CD4-positive, alpha-beta T cell treated with Interleukin-1 beta for 1 hour (primary cell): ENCODE measurements at regions not wholly inside any gene's neighbourhood (a gene's known extent, or its start where the extent isn't known, plus 50 kb on each side); places are given as distances from the start of the nearest gene placed in this dataset.
"Not testable (repeated sequence)": the region's sequence is repeated elsewhere in the genome, so short reads cannot be mapped to it uniquely, and the experiment has no call there.

Experiments used
- DNase-seq, 2 donors: peaks; one replicate each; pipeline ENCODE4 v3.0.0-alpha.2; 2020 to 2022

DNA sequence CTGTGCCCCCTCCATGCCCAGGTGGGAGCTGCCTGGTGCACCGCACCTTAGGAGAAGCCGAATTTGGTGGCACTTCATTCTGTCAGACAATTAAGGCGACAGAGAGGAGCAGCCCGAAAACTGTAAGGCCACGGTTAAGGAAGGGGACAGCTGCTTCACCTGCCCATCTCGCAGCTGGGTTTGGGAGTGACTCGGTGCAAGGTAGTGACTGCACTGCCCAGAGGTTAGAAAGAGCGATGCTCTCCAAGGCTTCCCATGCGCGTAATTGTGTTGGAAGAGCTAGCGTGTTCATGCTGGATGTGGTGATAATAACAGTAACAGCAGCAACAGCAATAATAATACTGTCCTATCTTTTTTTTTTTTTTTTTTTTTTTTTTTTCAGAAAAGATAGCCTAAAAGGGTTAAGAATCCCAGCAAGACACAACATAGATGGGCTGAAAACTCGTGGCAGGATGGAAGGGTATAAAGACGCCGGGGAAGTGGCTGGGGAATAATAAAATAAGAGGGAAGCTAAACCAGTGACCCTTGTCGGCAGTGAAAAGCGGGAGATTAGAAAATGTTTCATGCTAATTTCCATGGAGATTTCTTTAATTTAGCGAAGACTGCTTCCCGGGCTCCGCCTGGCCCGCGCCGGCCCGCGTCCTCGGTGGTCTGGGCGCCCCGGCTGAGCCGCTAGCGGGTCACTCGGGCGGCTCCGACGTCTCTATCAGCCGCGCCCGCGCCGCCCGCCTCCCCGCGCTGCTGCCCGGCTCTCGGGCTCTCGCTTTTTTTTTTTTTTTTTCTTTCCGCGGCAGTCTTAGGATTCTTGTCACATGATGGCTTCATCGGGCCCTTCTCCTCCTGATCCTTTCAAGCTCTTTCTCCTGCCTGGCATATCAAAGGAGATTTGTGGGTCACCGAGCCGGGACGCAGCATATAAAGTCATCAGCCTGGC, 617.1 kb downstream of the NR2F2 start:
- DNase-seq, result no peak

GRCh38 chr15:96948981-96949380, 618.5 kb downstream of the NR2F2 start:
- no peak for DNase-seq

DNA sequence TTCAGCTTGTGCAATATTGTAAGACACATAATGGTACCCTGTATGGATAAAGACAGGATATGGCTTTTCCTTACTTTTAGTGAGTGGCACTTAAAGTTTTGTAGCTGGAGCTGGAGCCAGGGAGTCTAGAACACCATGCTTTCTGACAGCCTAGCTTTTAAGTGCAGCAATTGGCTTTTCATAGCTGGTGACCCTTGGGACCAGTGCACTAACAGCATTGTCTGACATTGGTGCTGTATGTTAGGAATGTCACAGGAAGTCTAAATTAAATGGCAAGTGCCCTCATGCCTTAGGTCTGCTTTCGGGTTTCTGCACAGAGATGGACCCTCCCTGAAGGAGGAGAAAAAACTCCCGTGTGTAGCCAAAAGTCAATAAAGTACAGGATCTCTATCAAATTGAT, 628.2 kb downstream of the NR2F2 start:
- no peak for DNase-seq

DNA sequence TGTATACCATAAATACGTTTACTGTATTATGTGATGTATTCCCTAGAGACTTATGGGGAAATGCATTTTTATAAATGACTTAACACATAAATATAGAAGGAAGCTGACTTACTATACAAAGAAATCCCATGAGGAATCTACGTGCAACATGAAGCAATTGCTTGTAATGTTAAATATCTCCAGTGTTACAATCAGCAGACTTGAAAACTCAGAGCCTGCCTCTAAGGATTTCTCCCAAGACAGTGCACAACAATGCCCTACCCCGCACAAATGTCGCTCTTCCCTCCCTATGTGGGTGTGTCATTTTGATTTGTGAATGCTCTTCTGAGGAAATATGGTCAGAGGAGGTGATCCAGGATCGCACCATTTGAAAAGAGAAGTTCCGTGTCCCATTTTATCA, 629.0 kb downstream of the NR2F2 start:
- no peak for DNase-seq

DNA sequence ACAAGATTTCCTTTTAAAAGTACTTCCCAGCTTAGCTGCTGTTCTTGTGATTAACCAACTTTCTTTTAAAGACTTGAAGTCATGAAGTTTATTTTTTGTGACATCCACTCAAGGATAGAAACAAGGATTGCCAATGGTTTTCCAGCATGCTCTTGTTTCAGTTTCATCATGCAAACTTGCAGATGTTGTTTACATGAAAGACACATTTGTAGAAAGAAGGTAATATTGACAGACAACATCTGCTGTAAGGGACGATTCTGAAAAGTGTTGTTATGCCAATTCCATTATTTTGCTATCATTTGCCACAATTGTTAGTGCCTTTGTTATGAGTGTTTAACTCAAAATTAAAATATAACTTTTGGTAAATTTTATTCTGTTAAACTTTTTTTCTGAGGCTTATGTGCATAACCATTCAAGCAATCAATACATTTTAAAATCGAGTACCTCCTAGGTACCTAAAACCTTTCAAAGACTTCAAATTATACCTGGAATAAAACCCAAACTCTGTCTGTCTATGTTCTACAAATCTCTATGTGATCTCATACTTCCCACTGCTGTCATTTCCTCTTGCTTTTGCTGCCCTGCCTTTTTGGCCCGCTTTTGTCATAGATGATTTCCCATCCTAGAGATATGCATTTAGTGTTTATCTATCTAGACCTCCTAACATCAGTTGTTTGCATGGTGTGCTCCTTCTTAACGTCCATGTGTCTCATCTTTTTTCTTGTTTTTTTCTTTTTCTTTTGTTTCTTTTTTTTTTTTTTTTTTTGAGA, 630.4 kb downstream of the NR2F2 start:
- DNase-seq, result no peak

DNA sequence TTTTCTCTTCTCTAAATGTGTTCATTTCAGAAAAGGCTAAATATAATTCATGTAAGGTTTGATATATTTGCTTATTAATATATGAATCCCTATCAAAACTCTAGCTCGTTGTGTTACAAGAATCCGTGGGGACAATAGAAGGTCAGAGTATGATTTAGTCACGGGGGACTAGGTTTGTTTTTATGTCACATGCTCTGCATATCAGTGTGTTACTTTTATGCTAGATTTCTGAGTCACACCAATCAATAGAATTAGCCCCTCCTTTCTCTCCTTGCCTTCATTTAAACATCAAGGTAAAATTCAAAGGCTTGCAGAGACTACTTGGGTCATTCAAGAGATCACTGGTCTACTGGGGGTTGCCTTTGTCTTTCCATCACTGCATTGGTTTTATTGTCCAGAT, 636.1 kb downstream of the NR2F2 start:
- no peak for DNase-seq

DNA sequence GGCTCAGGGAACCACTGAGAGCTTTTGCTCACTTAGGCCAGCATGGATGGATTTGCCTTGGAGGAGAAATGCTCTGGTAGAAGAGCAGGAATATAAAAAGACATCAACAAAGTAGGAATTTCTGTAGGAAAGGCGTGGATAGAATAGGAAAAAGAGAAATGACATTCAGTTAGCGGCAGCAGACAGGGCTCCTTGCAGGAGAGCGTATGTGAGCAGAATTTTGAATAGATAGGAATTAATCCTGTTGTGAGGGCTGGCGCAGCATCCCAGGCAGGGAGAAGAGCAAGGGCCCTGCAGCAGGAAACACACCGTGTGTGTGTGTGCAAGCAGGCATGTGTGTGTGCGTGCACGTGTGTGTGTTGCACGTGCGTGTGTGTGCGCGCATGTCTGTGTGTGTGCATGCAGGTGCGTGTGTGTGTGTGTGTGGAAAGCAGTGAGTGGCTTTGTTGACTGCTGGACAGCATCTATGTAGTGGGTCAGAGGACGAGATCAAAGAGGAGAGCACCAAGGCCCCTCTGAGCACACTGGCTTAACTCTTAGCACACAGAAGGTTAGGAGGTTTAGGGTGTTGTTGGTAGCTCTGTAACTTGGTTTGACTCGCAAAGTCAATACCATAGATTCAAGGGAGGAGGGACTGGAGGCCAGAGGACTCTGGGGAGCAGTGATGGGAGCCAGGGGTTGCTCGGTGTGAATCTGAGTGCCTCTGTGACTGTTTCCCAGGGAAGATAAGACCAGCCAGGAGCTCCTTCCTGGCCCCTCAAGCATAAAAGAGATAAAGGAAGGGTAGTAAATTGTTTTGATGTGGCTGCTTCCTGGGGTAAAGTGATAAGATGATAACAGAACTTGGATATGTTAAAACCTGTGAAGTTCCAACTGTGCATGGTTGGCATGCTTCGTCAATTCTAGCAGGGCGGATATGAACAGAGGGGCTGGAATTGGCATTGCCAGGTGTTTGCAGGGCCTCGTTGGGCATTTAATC, 639.5 kb downstream of the NR2F2 start:
- no peak for DNase-seq

GRCh38 chr15:96972201-96972600, 641.7 kb downstream of the NR2F2 start:
- no peak for DNase-seq

GRCh38 chr15:96974761-96975160, 644.3 kb downstream of the NR2F2 start:
- no peak for DNase-seq

DNA sequence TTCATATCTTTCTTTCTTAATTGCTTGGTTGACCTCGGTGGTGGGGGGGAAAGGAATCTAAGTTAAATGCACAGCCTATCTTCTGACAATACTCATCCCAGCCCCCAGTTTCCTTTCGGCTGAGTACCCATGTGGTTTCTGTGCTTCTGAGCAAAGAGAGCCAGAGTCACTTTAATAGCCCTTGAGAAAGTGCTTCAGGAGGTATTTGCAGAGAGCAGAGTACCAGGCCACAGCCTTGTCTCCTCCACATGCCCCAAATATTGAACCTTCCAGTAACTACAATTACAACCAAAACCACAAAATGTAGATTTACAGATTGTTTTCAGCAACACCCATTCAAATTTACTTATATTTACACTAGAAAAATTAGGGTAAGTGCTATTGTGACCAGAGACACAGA, 647.4 kb downstream of the NR2F2 start:
- DNase-seq, result no peak

- no peak for DNase-seq
These were observed 648.5 kb downstream of the NR2F2 start for GRCh38 chr15:96978937-96979473.

- not testable (repeated sequence) for DNase-seq
These were observed 653.7 kb downstream of the NR2F2 start for GRCh38 chr15:96984121-96984671.

DNA sequence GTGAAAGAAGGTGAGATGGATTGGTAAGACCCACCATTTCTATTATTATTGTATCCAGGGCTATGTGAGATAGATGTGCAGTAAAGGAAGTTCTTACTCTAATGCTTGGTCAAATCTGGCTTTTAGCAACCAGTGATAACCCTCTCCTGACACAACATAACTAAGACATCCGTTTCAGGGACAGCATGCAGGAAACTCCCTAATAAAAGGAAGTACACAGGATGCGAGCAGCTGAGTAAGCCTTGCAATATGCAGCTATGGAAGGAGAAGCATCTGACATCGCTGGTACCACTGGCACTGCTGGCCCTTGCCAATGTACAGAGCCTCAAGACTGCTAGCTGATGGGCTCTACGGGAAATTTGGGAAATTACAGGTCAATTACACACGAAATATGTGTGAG, 662.3 kb downstream of the NR2F2 start:
- DNase-seq, result no peak

GRCh38 chr15:96997538-96997937, 667.0 kb downstream of the NR2F2 start:
- DNase-seq, result no peak

DNA sequence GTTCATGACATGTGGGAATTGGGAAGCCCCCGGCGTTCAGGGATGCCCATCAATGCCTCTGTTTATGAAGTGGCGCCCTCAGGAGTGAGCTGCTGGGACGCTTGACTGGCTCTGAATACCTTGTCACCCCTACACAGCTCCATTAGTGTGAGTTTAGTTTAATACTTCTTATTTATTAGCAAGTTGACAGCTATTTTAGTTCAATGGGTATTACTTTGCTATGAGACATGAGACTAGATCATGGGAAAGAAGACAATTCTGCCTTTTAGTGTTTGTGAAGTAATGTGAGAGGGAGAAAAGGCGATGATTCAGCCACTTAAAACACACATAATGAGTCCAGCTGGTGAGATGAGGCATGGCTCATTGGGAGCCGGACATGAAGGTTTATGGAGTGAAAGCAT, 678.5 kb downstream of the NR2F2 start:
- DNase-seq, result no peak

DNA sequence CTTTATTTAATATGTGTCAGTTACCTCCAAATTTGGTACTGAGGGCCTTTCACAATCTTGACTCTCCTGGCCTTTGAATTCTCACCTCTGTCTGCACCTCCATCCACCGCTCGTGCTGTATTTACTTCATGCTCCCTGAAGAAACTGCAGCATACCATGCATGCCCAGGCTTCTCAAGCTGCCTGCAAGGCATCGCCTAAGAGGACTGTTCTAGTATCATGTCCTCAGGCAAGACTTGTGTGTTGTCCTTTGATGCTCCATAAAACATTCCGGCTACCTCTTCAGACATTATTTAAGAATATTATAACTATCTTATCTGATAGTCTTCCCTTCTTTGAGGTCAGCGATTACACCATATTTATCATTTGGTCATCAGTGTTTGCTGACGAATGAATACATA, 682.5 kb downstream of the NR2F2 start:
- DNase-seq, result no peak

- no peak for DNase-seq
These were observed 683.0 kb downstream of the NR2F2 start for GRCh38 chr15:97013491-97013890.

GRCh38 chr15:97014001-97014400, 683.5 kb downstream of the NR2F2 start:
- no peak for DNase-seq

DNA sequence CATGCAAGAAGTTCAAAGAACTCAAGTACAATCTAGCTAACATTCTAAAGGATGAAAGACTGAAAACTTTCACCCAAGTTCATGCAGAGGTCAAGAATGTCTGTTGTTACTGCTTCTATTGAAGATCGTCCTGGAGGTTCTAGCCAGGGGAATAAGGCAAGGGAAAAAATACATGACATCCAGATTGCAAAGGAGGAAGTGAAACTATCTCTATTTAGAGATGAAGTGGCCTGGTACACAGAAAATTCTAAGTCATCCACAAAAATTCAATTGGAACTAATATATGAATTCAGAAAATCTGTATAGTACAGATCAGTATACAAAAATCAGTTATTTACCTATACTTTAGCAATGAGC, 693.0 kb downstream of the NR2F2 start:
- no peak for DNase-seq

DNA sequence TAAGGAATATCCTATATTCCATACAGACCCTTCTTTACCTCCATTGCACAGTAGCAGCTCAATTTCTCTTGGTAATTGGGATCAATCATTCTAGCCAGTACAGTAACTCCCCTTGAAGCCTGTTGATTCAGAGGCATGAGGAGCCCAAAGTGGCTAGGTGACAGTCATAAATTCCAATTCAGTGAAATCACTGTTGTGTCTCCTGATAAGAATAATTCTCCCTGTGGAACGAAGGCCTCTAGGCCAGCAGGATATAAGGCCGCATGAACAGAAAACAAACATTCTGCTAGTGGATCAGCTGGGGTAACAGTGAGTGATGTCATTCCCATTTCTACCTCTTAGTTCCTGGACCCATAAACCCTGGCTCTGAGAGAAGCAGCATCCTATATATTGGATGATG, 696.3 kb downstream of the NR2F2 start:
- no peak for DNase-seq

GRCh38 chr15:97027772-97028171, 697.3 kb downstream of the NR2F2 start:
- no peak for DNase-seq

DNA sequence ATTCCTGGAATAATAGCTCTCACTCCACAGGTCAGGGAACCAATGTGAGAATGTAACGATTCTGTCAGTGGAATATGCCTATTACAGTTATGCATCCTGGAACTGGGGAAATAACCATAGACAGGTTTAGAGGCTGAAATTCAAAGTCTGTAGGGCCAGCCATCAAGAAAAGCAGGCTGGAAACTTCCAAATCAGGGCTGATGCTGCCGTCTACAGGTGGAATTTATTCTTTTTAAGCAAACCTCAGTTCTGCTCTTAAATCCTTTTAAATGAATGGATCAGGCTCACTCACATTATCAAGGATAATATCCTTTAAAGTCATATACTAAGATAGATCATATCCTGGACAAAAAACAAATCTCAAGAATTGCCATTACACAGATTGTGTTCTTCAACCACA, 699.8 kb downstream of the NR2F2 start:
- DNase-seq, result no peak
